Renal cortical epithelial cell (primary cell): ENCODE measurements at regions not wholly inside any gene's neighbourhood (a gene's known extent, or its start where the extent isn't known, plus 50 kb on each side); places are given as distances from the start of the nearest gene placed in this dataset.
"Not testable (repeated sequence)": the region's sequence is repeated elsewhere in the genome, so short reads cannot be mapped to it uniquely, and the experiment has no call there.

Experiments
- DNase-seq: peaks from one replicate; pipeline ENCODE4 v3.0.0-alpha.2; 2011; ENCODE audit warnings: low read depth

DNA sequence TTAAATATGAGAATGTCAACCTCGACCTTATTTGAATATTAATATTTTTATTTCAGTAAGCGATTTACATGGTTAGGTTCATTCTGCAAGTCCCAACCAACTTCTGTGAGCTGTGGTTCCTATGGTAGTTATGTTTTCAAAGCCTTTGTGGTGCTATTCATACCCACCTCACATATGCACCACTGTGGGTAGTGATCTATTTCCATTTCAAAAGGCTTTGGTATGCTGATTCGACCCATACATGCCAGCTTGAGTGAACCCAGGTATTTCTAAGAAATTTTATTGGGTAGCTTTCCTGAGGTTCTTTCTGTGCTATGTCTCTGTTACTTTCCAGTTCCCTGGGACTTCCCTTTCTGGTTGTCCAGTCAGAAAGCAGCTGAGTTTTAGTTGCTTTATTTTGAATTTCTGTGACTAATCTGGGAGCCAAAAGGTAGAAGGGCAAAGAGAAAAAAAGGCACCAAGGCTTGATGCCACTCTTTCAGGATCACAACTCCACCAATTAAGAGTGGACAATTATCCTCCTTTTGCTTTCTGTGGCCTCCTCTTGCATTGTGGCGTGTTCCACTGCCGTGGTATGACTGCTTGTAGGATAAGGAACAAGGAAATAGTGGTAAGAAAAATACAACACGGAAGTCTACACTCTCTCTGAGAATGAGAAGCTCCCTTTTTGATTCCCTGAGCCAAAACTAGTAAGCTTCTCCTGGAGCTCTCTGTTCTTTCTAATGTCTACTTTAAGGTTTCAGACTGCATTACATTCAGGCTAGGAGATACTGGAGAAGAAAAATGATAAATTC lies 729.1 kb downstream of the NOVA1 start:
- DNase-seq, result no peak

GRCh38 chr14:25861406-25861805 lies 736.4 kb downstream of the NOVA1 start:
- DNase-seq, result no peak

DNA sequence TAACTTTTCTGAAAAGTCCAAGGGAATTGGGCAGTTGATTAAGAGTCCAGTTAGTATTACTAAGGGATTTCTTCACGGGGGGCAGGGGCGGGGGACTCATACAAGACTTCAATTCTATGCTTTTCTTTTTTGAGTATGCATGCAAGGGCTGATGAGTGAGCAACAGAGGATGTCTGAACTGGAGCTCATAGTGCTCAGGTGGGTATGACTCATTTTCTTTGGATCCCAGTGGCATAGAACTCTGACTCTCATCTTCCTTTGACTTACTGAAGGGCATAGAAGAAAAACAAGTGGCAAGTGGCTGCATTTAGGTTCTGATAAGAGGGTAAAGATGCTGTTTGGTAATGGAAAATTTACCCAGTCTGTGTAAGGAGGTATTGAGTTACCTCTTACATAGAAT lies 749.2 kb downstream of the NOVA1 start:
- peak; percentile 68 for DNase-seq

DNA sequence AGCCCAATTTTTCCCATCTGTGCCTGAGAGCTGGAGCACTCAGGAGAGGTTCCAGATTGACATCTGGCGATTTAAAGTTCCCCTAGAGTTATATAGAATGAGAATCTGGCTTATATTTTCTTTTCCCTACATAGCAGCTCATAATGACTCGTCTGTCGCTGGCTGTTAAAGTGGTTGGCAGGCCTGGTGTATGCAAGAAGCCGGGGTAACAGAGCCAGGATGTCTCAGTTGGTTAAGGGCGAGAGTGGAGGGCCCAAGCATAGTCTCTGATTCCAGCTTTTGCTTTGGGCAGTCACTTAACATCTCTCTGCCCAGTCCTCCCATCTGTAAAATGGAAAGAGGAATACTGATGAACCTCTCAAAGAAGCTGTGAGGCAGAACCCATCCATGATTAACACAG lies 751.6 kb downstream of the NOVA1 start:
- DNase-seq, result no peak

DNA sequence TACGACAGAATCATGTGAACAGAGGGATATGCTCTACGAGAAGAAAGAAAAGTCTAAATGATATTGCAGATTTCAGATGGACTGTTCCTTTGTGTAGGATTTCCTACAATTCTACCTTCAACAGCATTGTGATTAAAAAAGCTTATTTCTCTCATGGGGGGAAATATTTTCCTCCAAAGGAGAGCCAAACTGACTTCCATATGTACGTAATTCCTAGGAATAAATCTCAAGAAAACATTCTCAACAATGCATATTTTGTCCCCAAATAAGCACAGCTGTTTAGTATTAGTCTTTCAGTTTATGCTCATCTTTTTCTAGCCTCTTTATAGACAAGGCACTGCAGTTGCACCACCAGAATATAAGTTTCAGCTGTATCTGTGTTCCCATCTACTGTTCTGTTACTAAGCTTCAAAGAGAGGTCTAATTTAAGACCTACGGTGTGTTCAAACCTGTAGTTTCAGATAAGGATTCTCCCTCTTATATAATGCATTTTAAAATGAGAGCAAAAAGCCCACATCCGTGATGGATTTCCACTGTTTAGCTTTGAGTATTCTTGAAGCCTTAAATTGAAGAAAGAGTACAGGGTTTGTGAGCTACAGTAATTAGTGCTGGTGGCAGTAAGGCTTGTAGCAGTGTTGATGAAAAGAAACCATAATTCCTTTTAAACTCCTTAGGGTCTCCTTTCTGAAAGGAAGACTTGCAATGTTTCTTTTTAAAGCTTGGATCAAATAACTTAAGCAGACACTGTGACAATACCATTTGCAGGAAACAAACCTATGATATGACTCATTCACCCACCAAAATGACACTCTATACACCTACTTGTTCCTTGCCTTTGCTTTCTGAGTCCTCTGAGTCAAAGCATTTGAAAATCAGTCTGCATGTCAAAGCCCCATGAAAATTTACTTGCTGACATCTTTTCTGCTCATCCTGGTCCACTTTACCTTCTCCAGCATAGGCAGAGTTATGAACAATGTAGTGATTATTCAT lies 754.1 kb downstream of the NOVA1 start:
- peak; percentile 69 for DNase-seq

DNA sequence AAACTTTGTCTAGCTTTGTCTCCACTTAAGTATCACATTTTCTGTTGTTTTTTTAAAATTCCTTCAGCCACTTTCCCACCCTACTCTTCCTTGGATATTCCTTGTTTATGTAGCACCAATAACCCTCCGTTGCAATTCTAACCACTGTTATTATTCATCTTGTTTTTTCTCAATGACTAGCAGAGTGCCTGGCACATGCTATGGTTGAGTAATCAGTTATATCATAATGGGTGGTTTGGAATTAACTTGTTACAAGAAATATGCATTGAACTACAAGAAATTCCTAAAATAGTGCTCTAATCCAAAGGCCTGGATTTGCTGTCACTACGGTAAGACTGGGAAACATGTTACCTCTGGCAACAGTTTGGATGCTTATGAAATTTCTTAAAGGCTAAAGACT lies 756.6 kb downstream of the NOVA1 start:
- peak; percentile 75 for DNase-seq

DNA sequence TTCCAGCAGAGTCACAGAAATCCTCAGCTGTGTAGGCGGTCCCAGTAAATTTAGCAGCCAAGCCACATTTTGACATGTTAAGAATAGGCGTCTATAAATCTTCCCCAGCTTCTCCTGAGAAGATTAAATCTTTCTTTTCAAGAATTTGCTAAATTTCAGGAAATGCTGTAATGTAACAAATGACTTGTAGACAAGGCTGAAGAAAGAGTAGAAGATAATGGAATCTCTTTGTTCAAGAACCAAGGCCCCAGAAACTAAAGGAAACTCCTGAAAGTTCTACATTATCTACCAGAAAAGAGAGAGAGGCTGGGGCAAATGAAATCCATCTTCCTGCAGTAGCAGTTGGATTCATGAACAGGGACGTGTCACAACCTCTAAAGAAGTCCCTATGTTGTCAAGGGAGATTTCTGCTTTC lies 760.3 kb downstream of the NOVA1 start:
- DNase-seq, result no peak

DNA sequence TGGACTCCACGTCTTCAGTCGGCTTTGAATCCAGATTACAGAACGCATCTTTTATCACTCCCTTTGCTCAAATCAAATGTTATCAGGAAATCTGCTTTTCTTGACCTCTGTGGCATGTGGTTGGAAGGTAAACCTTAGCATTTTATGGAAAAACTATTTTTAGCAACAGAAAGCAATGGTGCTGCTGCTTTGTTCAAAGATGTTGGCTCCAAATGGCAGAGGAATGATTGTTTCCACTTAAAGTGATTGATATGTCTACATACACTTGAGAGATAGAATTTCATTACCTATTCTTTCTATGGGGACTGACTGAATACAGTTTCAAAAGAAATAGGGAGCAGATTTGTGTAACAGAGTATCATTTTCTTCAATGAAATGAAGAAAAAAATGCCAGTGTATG lies 761.2 kb downstream of the NOVA1 start:
- DNase-seq, result no peak

- peak; percentile 87 for DNase-seq
Observed at GRCh38 chr14:25833341-25834126, 764.3 kb downstream of the NOVA1 start.

DNA sequence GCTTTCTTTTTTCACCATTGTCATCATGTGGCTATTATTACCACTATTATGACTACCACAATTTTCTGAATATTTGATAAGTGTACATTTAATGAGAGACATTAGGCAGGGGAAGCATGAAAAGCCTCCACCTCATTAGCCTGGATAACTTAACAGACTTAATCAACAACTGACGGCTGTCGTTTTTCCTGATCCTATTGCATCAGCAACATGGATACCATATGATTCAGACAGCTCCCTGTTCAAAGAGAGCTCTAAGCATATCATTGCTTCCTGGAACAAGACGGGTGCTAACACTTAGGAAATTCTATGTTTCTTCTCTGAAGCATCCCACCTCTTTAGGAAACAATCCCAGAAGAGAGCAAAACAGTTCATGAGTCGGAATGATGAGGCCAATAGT lies 765.2 kb downstream of the NOVA1 start:
- DNase-seq, result peak; percentile 31

- DNase-seq, result no peak
Observed at GRCh38 chr14:25828562-25828961, 769.3 kb downstream of the NOVA1 start.

DNA sequence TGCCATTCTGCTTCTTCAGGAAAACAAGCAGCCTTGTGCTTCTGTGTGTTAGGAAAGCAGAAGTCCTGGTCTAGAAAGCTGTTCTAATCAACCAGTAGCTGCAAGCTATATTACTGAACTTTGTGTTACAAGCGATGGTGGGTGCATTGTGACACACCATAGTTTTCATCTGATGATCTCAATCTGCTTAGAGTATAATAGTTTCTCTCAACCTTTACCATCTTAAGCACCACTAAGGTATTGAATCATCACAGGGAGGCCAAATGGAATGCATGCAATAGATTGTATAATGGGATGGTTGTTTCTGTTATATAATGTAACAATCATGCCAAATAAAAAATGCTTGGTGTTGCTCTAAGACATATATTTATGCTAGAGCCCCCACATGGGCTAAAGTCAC lies 771.7 kb downstream of the NOVA1 start:
- no peak for DNase-seq

DNA sequence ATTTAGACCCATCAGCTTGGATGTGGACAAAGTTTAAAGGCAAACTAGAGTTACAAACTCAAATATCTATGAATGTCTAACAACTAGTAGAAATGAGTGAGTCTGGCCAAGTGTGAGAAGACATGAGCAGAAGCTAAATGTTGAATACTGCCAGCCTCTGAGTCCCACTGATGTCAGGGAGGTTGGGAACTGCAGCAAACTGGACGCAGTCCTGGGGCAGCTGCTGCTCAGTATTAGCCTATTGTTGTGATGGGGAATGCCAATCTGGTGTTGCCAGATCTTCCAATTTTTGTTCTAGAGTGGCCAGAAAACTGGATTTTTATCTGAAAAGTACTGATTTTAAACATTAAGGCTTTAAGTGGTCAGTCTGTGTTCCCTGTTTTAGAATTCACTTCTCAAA lies 770.4 kb upstream of the STXBP6 start:
- no peak for DNase-seq

DNA sequence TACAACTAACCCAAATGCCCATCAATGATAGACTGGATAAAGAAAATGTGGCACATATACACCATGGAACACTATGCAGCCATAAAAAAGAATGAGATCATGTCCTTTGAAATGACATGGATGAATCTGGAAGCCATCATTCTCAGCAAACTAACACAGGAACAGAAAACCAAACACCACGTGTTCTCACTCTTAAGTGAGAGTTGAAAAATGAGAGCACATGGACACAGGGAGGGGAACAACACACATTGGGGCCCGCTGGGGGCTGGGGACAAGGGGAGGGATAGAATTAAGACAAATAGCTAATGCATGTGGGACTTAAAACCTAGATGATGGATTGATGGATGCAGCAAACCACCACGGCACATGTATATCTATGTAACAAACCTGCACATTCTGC lies 764.7 kb upstream of the STXBP6 start:
- DNase-seq, result not testable (repeated sequence)

DNA sequence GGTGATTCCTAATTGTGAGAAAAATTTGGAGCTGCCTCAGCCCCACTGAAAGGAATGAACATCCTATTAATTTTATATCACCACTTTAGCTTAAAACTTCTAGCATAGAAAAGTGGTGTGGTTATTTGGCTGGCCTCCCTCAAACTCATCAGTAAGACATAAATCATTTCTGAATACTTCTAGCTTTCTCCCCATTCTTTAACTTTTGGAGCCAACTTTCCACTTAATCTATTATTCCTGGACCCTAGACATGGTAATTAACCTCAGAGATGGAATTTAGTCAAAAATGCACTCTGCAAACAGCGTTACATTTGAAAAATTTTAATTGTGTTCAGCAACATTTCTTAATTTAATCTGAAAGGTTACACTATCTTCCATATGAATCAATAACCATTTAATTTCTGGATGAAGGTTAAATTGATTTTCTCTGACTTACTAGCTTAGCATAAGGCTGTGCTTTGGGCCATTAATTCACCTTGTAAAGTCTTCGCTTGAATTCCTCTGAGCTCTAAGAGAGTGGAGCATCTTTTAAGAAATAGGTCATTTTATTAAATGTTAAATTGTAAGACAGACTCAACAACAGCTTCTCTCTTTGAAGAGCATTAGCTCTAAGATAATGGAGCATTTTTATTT lies 753.6 kb upstream of the STXBP6 start:
- DNase-seq, result no peak

GRCh38 chr14:25800841-25801240 lies 750.9 kb upstream of the STXBP6 start:
- no peak for DNase-seq

DNA sequence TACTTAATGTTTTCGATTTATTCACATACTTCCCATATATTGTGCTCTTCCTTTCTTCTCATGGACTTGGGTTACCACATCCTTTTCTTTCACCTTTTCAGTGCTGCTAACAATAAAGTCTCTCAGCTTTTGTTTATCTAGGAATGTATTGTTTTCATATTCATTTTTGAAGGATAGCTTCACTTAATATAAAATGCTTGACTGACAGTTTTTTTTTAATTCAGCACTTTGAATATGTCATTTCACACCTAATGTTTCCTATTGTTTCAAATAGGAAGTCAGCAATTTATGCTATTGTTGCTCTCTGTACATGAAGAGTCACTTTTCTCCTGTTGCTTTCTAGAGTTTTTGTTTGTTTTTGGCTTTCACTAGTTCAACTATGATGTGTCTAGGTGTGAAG lies 738.3 kb upstream of the STXBP6 start:
- DNase-seq, result no peak

- DNase-seq, result no peak
Observed at GRCh38 chr14:25765909-25766308, 716.0 kb upstream of the STXBP6 start.

DNA sequence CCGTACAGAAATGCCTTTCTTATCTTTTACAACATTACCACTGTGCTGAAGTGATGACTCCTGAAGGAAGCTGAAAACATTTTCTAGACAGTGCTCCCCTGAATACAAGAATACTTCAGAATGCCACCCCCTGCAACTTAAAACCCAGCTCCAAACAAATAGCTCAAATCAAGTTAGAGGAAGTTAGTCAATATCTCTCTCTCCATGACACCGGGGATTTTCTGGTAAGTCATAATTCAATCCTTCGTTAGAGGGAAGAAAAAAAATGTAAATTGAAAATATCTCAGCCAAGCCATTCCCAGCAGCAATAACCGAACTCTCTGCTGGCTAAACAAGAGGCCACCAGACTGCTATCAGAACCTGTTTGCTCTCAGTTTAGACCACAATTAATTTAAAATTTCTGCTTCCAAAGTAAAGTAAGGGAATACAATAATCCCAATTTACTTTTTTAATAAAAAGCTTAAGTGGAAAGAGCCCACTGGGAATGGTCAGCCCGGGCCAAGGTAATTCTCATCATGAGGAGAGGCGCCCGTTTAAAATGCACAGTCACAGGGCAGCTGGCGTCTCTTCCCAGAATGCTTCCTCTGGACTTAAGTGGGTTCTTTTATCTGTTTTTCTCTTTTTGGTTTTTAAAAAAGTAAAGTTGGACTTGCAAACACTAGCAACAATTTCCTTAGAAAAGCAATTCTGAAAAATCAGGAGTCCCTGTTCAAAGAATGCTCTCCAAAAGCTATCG lies 710.1 kb upstream of the STXBP6 start:
- no peak for DNase-seq

- no peak for DNase-seq
Observed at GRCh38 chr14:25759256-25759655, 709.3 kb upstream of the STXBP6 start.

DNA sequence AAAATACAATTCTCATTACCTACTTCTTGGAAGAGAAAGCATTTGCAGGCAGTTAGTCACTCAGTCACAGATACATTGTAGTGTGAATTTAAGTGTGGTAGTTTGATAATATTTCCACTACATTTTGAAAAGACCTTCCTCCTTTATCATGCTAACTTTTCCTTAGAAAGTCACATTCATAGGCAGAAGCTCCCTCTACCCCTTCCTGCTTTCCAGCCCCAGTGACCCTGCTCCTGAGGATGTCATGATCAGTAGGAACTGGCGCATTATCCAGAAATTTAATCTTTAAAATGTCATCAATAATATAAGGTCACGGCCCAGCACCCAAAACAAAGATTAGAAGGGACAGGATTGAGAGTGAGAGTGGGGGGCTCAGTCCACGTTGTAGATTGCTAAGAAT lies 707.4 kb upstream of the STXBP6 start:
- DNase-seq, result no peak
